K562 (cell line): ENCODE measurements at regions not wholly inside any gene's neighbourhood (a gene's known extent, or its start where the extent isn't known, plus 50 kb on each side); places are given as distances from the start of the nearest gene placed in this dataset.
A peak's percentile ranks its signal among the peaks of the same experiment; 100 is the strongest.

Source experiments
- ATAC-seq: fragments of 200-7000 bp; cut with Tn5 transposase; 3 replicates; pipeline ENCODE4 v1.9.1; 2020; ENCODE audit warnings: moderate library complexity
- BruUV-seq: library from RNA; stranded (reverse); fragments of 400-500 nt; replicated peaks from 2 replicates; lab custom pipeline; 2021; lab: Mats Ljungman, UMichigan
- CTCF ChIA-PET: fragments of 300-600 bp; formaldehyde crosslinking; extraction: SDS; loops from one replicate; lab custom pipeline; 2021; ENCODE audit warnings: low intra/inter-chr PET ratio; lab: Yijun Ruan, JAX
- POLR2A ChIA-PET: fragments of 300-600, 350-650 bp; sonication (Branson Sonifier 250); formaldehyde crosslinking; extraction: SDS; loops from one replicate; lab custom pipeline; 2021; ENCODE audit warnings: antibody characterized with exemption, inconsistent platforms; lab: Yijun Ruan, JAX
- DNase-seq, 4 experiments: peaks; one replicate each; pipeline versions ENCODE4 v3.0.0 to v3.0.0-alpha.2; 2011 to 2018; ENCODE audit warnings: low spot score in 3 of 4, mixed read lengths in 3 of 4; ENCODE audit errors: extremely low read depth in 1 of 4
- FAIRE-seq: peaks from 2 replicates; lab custom pipeline; 2011; peaks lifted over from hg19 to GRCh38; lab: Jason Lieb, UNC
- H2AFZ ChIP-seq: 2 replicates; pipeline ENCODE4 v1.6.0; 2011; ENCODE audit warnings: low read depth, low read length, control low read depth, inconsistent platforms
- H3K27ac ChIP-seq: fragments of 200-600 bp; 3 replicates; pipeline ENCODE4 v1.8.0; 2011; ENCODE audit warnings: low read depth, mild to moderate bottlenecking, control low read depth, inconsistent platforms, low read length, moderate library complexity, mixed read lengths; ENCODE audit errors: extremely low read depth
- H3K27me3 ChIP-seq, 2 experiments: fragments of 300-600 bp in 1 of 2; 2 replicates in 1 of 2; 3 replicates in 1 of 2; pipeline versions ENCODE4 v1.6.0 to v1.8.0; 2011; ENCODE audit warnings: inconsistent platforms in 2 of 2, low read length in 2 of 2, mild to moderate bottlenecking in 1 of 2, mixed read lengths in 1 of 2, moderate library complexity in 1 of 2; ENCODE audit not compliant: control insufficient read depth in 2 of 2, insufficient read depth in 2 of 2
- H3K36me3 ChIP-seq: fragments of 300-600 bp; 3 replicates; pipeline ENCODE4 v1.8.0; 2011; ENCODE audit warnings: mild to moderate bottlenecking, low read length, inconsistent platforms; ENCODE audit not compliant: control insufficient read depth, insufficient read depth
- H3K4me1 ChIP-seq, 2 experiments: fragments of 200-600 bp in 1 of 2; replicated peaks in 1 of 2; 2 replicates in 1 of 2; 3 replicates in 1 of 2; pipeline versions ENCODE4 v1.5.1 to v1.8.0; 2011; ENCODE audit warnings: inconsistent platforms in 2 of 2, low read length in 2 of 2, mild to moderate bottlenecking in 1 of 2, mixed read lengths in 1 of 2, moderate library complexity in 1 of 2; ENCODE audit not compliant: control insufficient read depth in 2 of 2, insufficient read depth in 2 of 2
- H3K4me2 ChIP-seq: 2 replicates; pipeline ENCODE4 v1.6.1; 2011; ENCODE audit warnings: low read length, control low read depth, inconsistent platforms, mixed read lengths; ENCODE audit not compliant: insufficient read depth
- H3K4me3 ChIP-seq: fragments of 200-600 bp; sonication (generic), shearing (Covaris generic); 2 replicates; pipeline ENCODE4 v1.5.1; 2016; ENCODE audit warnings: control low read depth, inconsistent platforms
- H3K79me2 ChIP-seq: fragments of 200-600 bp; 3 replicates; pipeline ENCODE4 v1.8.0; 2011; ENCODE audit warnings: low read length, inconsistent platforms; ENCODE audit not compliant: control insufficient read depth, insufficient read depth
- H3K9ac ChIP-seq, 2 experiments: 2 replicates each; pipeline versions ENCODE4 v1.6.0 to v1.6.1; 2011; ENCODE audit warnings: low read depth in 2 of 2, low read length in 2 of 2, control low read depth in 1 of 2, inconsistent platforms in 1 of 2, mild to moderate bottlenecking in 1 of 2, mixed read lengths in 1 of 2; ENCODE audit not compliant: insufficient read depth in 1 of 2
- H3K9me1 ChIP-seq: one replicate; pipeline ENCODE4 v1.6.0; 2011; ENCODE audit warnings: inconsistent platforms, mild to moderate bottlenecking, low read length, moderate library complexity; ENCODE audit not compliant: control insufficient read depth, insufficient read depth
- H3K9me3 ChIP-seq: replicated peaks from 2 replicates; pipeline ENCODE4 v1.5.1; 2011; ENCODE audit warnings: low read depth, low read length, inconsistent platforms; ENCODE audit not compliant: control insufficient read depth, insufficient read depth
- H4K20me1 ChIP-seq: replicated peaks from 2 replicates; pipeline ENCODE4 v1.6.1; 2011; ENCODE audit warnings: low read length, inconsistent platforms, mixed read lengths; ENCODE audit not compliant: control insufficient read depth, insufficient read depth
- CBX8 ChIP-seq: fragments of 200-600 bp; sonication (generic); IDR thresholded peaks from 2 replicates; pipeline ENCODE4 v1.6.1; 2012; ENCODE audit warnings: borderline replicate concordance, mixed run types, low read depth, mild to moderate bottlenecking, moderate library complexity, mixed read lengths, low read length, control low read depth, inconsistent platforms; ENCODE audit not compliant: poor library complexity, severe bottlenecking; ENCODE audit errors: extremely low read depth
- EHMT2 ChIP-seq: fragments of 450-650 bp; IDR thresholded peaks from 2 replicates; pipeline ENCODE4 v1.6.1; 2018; ENCODE audit warnings: antibody characterized with exemption
- FOSL1 ChIP-seq: fragments of 200-800 bp; sonication (Bioruptor generic); conservative IDR thresholded peaks from 2 replicates; pipeline ENCODE4 v1.6.1; 2016; ENCODE audit warnings: missing genetic modification characterization, missing compliant biosample characterization
- NFIC ChIP-seq: fragments of 450-650 bp; IDR thresholded peaks from 2 replicates; pipeline ENCODE4 v1.6.1; 2017; ENCODE audit warnings: mild to moderate bottlenecking, inconsistent platforms
- SMAD4 ChIP-seq: fragments of 250-450 bp; sonication (Bioruptor Pico); conservative IDR thresholded peaks from 2 replicates; pipeline ENCODE4 v1.8.0; 2021; ENCODE audit warnings: inconsistent platforms, mild to moderate bottlenecking, moderate library complexity
- ZNF217 ChIP-seq: sonication (generic); formaldehyde crosslinking; IDR thresholded peaks from 2 replicates; pipeline ENCODE4 v1.8.0; 2022; ENCODE audit warnings: mild to moderate bottlenecking, missing genetic modification reagents
- WGBS: fragments of 100-300 bp; shearing (Covaris generic); methylation state at CpG from one replicate; pipeline ENCODE4 v1.1.6; 2016; ENCODE audit warnings: low coverage, mixed read lengths; ENCODE audit not compliant: insufficient coverage; ENCODE audit errors: missing lambda C conversion rate; 5-methylcytosine and 5-hydroxymethylcytosine counted together
- in situ Hi-C: fragments of 300-500 bp; cut with MboI; formaldehyde crosslinking; loops from 4 replicates; pipeline ENCODE4 v1.15.0; 2018; ENCODE audit warnings: inconsistent platforms, mixed read lengths
- intact Hi-C: fragments of 100-400 bp; cut with micrococcal nuclease; formaldehyde crosslinking; loops from 2 replicates; pipeline ENCODE4 v1.14.2; 2022
- TF ChIP-seq, protein P1 (sequence below), 2 experiments: fragments of 450-650 bp in 1 of 2; sonication (generic) in 1 of 2; formaldehyde crosslinking in 1 of 2; IDR thresholded peaks in 1 of 2; conservative IDR thresholded peaks in 1 of 2; 2 replicates each; pipeline versions ENCODE4 v1.6.1 to v1.8.1; 2016 to 2023; ENCODE audit warnings: mild to moderate bottlenecking in 2 of 2, moderate library complexity in 2 of 2, inconsistent platforms in 1 of 2, missing genetic modification reagents in 1 of 2

DNA sequence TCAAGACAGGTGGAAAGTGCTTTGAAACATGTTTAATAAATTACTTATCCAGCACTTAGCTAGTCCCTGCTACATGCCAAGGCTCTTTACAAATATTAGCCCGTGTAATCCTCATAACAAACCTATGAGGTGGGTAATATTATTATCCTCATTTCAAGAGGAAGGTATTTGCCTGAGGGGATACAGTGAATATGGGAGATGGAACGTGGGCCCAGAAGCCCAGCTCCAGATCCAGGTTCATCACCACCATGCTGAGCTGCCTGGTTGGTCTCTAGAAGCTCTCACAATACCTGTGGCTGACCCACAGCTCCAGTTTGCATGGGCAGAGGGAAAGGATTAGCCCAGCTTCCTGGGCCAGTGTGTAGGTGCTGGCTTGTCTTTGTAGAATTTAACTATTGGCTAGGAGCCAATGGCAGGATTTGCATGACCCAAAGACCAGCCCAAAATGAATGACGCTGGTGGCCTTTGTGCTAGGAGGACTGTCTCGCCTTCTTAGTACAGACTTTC lies 61.6 kb upstream of the ATP8B1 start:
- Histone ChIP-seq H3K9me3 (no peaks in the 10 kb centered on the region), H3K4me3 (no peak overlapping the region), H3K36me3 (no peaks in the 10 kb centered on the region), H3K4me2 (no peak overlapping the region), H3K9ac (no peak overlapping the region), H3K4me1 (no peaks in the 10 kb centered on the region), H2AFZ (no peak overlapping the region), H3K79me2 (no peaks in the 10 kb centered on the region), H3K27ac (no peak overlapping the region), H3K9me1 (no peaks in the 10 kb centered on the region), H3K27me3 (no peaks in the 10 kb centered on the region), H4K20me1 (no peaks in the 10 kb centered on the region)
- 42% methylated on average over 3 of the region's 4 CpGs for WGBS
- no peak for ATAC-seq
- in situ Hi-C loops (loop anchor here (25.0 kb wide), 1 partner anchor 227 kb away; no protein-coding TSS in a partner anchor), intact Hi-C loops (no loop called here)
- no peak for FAIRE-seq
- no peak for TF ChIP-seq EHMT2
- TF ChIP-seq ZNF217 (CRISPR knock-in tag) = no peak
- peak; percentile 63 for TF ChIP-seq NFIC
- DNase-seq = no peak
- CTCF ChIA-PET = no interaction called here
- POLR2A ChIA-PET = interaction anchor here (0.7 to 1.1 kb wide), 4 partner anchors 14 to 245 kb away, joined by 3 to 4 read pairs (median 3); no protein-coding TSS in a partner anchor
- no TSS peak for BruUV-seq

DNA sequence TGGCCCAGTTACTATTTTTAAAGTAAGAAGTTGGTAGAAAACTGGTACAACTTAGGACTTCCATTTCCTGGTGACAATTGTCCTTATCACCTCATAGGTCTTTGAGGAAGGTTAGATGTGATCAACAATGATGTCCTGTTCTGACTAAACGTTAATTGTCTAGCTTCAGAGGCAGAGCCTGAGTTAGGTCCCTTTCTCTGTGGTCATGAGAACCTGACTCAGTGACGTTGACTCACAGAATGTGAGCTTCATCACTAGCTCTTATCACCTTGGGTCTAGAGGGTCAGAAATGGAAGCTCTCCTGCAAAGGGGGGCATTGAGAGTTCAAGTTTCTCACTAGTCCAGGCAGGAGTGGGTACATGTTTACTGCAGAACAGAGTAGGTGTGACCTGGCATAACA lies 60.6 kb upstream of the ATP8B1 start:
- no TSS peak for BruUV-seq
- Histone ChIP-seq H3K4me2 (no peak overlapping the region), H3K9me3 (no peaks in the 10 kb centered on the region), H3K4me1 (no peaks in the 10 kb centered on the region), H3K36me3 (no peaks in the 10 kb centered on the region), H3K27ac (no peak overlapping the region), H3K79me2 (no peaks in the 10 kb centered on the region), H2AFZ (no peak overlapping the region), H3K4me3 (no peak overlapping the region), H3K27me3 (no peaks in the 10 kb centered on the region), H4K20me1 (no peaks in the 10 kb centered on the region), H3K9ac (no peak overlapping the region), H3K9me1 (no peaks in the 10 kb centered on the region)
- ChIA-PET CTCF (no interaction called here), POLR2A (interaction anchor here (1.1 kb wide), 1 partner anchor 244 kb away, joined by 3 read pairs; no protein-coding TSS in a partner anchor)
- ATAC-seq (no peak), FAIRE-seq (no peak), DNase-seq (no peak)
- TF ChIP-seq CBX8 = no peak
- TF ChIP-seq, protein P1, sequence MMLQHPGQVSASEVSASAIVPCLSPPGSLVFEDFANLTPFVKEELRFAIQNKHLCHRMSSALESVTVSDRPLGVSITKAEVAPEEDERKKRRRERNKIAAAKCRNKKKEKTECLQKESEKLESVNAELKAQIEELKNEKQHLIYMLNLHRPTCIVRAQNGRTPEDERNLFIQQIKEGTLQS (IDR thresholded peaks at IDR 0.05) = peak; percentile 20; the same call in 1 of the 2 replicates
- TF ChIP-seq, protein P1 (CRISPR knock-in tag; conservative IDR thresholded peaks at IDR 0.05) = no peak
- no peak for TF ChIP-seq SMAD4 (CRISPR knock-in tag)
- peak; percentile 72 for TF ChIP-seq FOSL1
- WGBS = 0% methylated on average over 2 of the region's 2 CpGs
- intact Hi-C loops = no loop called here
- in situ Hi-C loops = loop anchor here (25.0 kb wide), 1 partner anchor 226 kb away; no protein-coding TSS in a partner anchor
